ENCODE measurements at regions not wholly inside any gene's neighbourhood (a gene's known extent, or its start where the extent isn't known, plus 50 kb on each side); places are given as distances from the start of the nearest gene placed in this dataset.

- Histone ChIP-seq H3K4me1 (ENCODE audit: control insufficient read depth, insufficient read depth, low read length) (peaks cover 16% of the 10 kb centered on the region), H3K9me3 (ENCODE audit: control insufficient read depth, insufficient read depth, low read depth, low read length) (no peaks in the 10 kb centered on the region), H3K4me3 (ENCODE audit: low read depth, low read length) (no peak overlapping the region), H3K27ac (ENCODE audit: extremely low read depth, low read depth, low read length) (no peak overlapping the region), H3K36me3 (ENCODE audit: control insufficient read depth in 2 of 2, insufficient read depth in 1 of 2, low read length in 2 of 2) (no peaks in the 10 kb centered on the region)
- ChIA-PET POLR2A (interaction anchor here (0.7 kb wide), 1 partner anchor 1525 kb away, joined by 5 read pairs; no protein-coding TSS in a partner anchor), CTCF (interaction anchor here (0.6 to 0.7 kb wide), 2 partner anchors 25 to 98 kb away, joined by 3 read pairs; no protein-coding TSS in a partner anchor)
- TF ChIP-seq ZNF843 (tag by site-specific recombination; IDR thresholded peaks at IDR 0.05) (0 out of 2 replicates have a peak, but pooled peaks have one; percentile 18), ZNF768 (tag by site-specific recombination; IDR thresholded peaks at IDR 0.05) (no peak), ZBTB21 (tag by site-specific recombination; IDR thresholded peaks at IDR 0.05) (no peak), ZNF324 (tag by site-specific recombination; IDR thresholded peaks at IDR 0.05) (0 out of 2 replicates have a peak, but pooled peaks have one; percentile 23), ZNF335 (tag by site-specific recombination; conservative IDR thresholded peaks at IDR 0.05) (no peak), ZNF169 (tag by site-specific recombination; IDR thresholded peaks at IDR 0.05) (no peak), HOXC10 (CRISPR knock-in tag; IDR thresholded peaks at IDR 0.05) (no peak), SALL2 (tag by site-specific recombination; IDR thresholded peaks at IDR 0.05; ENCODE audit: borderline replicate concordance) (no peak), TRIM28 (IDR thresholded peaks at IDR 0.05; ENCODE audit: borderline replicate concordance, low read length) (0 out of 2 replicates have a peak, but pooled peaks have one; percentile 63), KLF7 (tag by site-specific recombination; IDR thresholded peaks at IDR 0.05; ENCODE audit: borderline replicate concordance) (no peak), ZNF175 (tag by site-specific recombination; IDR thresholded peaks at IDR 0.05) (no peak), BCL11A (tag by site-specific recombination; IDR thresholded peaks at IDR 0.05; ENCODE audit: low read depth) (peak; percentile 77), ZNF837 (tag by site-specific recombination; IDR thresholded peaks at IDR 0.05) (no peak), ZNF513 (tag by site-specific recombination; IDR thresholded peaks at IDR 0.05) (no peak), WT1 (tag by site-specific recombination; IDR thresholded peaks at IDR 0.05) (peak; percentile 97), ZNF629 (tag by site-specific recombination; IDR thresholded peaks at IDR 0.05) (peak; percentile 60), ZNF488 (tag by site-specific recombination; IDR thresholded peaks at IDR 0.05) (no peak), ZSCAN4 (tag by site-specific recombination; IDR thresholded peaks at IDR 0.05) (no peak), ZBTB7A (tag by site-specific recombination; IDR thresholded peaks at IDR 0.05; ENCODE audit: low read depth) (0 out of 2 replicates have a peak, but pooled peaks have one; percentile 31), ZFP3 (tag by site-specific recombination; IDR thresholded peaks at IDR 0.05; ENCODE audit: low read depth) (no peak), ZNF830 (tag by site-specific recombination; IDR thresholded peaks at IDR 0.05; ENCODE audit: low read depth) (no peak), ZNF184 (tag by site-specific recombination; IDR thresholded peaks at IDR 0.05) (no peak), ZNF423 (tag by site-specific recombination; IDR thresholded peaks at IDR 0.05) (no peak), ZNF354C (tag by site-specific recombination; IDR thresholded peaks at IDR 0.05; ENCODE audit: borderline replicate concordance, low read depth) (no peak), ZNF600 (tag by site-specific recombination; IDR thresholded peaks at IDR 0.05) (no peak), KLF8 (tag by site-specific recombination; IDR thresholded peaks at IDR 0.05) (peak; percentile 53; the same call in 1 of the 2 replicates), TCF7L2 (IDR thresholded peaks at IDR 0.05; ENCODE audit: borderline replicate concordance, low read depth, low read length) (no peak), ZNF624 (tag by site-specific recombination; IDR thresholded peaks at IDR 0.05) (no peak), ZEB2 (tag by site-specific recombination; IDR thresholded peaks at IDR 0.05) (0 out of 2 replicates have a peak, but pooled peaks have one; percentile 43), ZNF621 (tag by site-specific recombination; IDR thresholded peaks at IDR 0.05) (no peak), ZNF274 (IDR thresholded peaks at IDR 0.05; ENCODE audit: low read length) (no peak), ZNF274 (tag by site-specific recombination; IDR thresholded peaks at IDR 0.05; ENCODE audit: borderline replicate concordance) (no peak)
- TF ChIP-seq, protein P1, sequence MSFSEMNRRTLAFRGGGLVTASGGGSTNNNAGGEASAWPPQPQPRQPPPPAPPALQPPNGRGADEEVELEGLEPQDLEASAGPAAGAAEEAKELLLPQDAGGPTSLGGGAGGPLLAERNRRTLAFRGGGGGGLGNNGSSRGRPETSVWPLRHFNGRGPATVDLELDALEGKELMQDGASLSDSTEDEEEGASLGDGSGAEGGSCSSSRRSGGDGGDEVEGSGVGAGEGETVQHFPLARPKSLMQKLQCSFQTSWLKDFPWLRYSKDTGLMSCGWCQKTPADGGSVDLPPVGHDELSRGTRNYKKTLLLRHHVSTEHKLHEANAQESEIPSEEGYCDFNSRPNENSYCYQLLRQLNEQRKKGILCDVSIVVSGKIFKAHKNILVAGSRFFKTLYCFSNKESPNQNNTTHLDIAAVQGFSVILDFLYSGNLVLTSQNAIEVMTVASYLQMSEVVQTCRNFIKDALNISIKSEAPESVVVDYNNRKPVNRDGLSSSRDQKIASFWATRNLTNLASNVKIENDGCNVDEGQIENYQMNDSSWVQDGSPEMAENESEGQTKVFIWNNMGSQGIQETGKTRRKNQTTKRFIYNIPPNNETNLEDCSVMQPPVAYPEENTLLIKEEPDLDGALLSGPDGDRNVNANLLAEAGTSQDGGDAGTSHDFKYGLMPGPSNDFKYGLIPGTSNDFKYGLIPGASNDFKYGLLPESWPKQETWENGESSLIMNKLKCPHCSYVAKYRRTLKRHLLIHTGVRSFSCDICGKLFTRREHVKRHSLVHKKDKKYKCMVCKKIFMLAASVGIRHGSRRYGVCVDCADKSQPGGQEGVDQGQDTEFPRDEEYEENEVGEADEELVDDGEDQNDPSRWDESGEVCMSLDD (tag by site-specific recombination; IDR thresholded peaks at IDR 0.05): no peak
- TF ChIP-seq, protein P2, sequence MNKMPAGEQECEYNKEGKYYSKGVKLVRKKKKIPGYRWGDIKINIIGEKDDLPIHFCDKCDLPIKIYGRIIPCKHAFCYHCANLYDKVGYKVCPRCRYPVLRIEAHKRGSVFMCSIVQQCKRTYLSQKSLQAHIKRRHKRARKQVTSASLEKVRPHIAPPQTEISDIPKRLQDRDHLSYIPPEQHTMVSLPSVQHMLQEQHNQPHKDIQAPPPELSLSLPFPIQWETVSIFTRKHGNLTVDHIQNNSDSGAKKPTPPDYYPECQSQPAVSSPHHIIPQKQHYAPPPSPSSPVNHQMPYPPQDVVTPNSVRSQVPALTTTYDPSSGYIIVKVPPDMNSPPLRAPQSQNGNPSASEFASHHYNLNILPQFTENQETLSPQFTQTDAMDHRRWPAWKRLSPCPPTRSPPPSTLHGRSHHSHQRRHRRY (tag by site-specific recombination; IDR thresholded peaks at IDR 0.05): no peak
Measured at GRCh38 chr10:114728325-114728724, 70.2 kb upstream of the ABLIM1 start.
